GM21529 (cell line): ENCODE measurements at regions not wholly inside any gene's neighbourhood (a gene's known extent, or its start where the extent isn't known, plus 50 kb on each side); places are given as distances from the start of the nearest gene placed in this dataset.

Experiments used
- ATAC-seq: cut with Tn5 transposase; IDR thresholded peaks from one replicate; pipeline ENCODE4 v1.9.1; 2021; ENCODE audit not compliant: unreplicated experiment

DNA sequence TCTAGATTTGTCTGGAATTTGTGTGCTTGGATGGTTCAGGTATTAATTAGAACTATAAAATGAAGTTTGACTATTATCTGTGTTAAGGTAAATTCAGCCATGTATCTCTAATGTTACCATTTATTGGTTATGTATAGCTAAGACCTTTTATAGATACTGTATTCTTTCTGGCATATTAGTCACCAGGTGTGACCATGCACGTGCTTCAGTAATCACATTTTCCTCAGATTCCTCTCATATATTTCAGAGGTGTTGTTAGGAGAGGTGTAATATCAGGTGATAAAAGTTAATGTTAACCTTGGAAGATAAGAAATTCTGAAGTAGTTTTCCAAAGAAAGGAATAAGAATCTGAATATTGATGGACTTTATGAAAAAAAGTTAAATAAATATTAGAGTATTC is 194.5 kb upstream of the KHDRBS2 start:
- ATAC-seq = no peak

GRCh38 chr6:62479697-62480220 is 193.7 kb upstream of the KHDRBS2 start:
- ATAC-seq = no peak

GRCh38 chr6:62474793-62475192 is 188.8 kb upstream of the KHDRBS2 start:
- no peak for ATAC-seq

GRCh38 chr6:62466607-62467006 is 180.6 kb upstream of the KHDRBS2 start:
- ATAC-seq = no peak

GRCh38 chr6:62465206-62465605 is 179.2 kb upstream of the KHDRBS2 start:
- no peak for ATAC-seq

- no peak for ATAC-seq
Observed at GRCh38 chr6:62452586-62452985, 166.6 kb upstream of the KHDRBS2 start.

DNA sequence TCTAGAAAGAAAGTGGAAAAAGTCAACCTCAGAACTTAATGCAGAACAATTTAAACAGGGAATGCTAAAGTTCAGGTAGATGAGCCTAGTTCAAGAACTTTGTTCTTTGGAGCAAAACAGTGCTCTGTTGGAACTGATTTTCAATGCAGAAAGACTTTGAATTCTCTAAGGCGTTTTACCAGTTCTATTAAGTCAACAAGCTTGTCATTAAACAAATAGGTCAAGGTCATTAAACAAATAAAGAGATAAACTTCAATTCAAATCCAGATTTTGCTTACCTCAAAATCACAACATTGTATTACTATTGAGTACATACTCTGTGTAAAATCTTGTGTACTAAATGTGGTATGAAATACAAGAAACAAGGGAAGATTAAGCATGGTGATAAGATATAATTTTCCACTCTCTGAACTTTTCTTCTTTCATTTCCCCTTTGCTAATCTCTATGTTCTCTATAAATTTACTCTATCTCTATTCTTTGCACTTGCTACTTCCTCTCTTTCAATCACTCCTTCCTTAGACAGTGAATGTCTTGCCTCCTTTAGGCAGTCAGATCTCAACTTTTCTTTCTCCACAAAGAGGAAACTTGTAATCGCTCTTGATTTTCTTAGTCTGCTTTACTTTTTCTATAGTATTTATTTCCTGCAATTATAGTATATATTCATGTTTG is 160.8 kb upstream of the KHDRBS2 start:
- no peak for ATAC-seq

DNA sequence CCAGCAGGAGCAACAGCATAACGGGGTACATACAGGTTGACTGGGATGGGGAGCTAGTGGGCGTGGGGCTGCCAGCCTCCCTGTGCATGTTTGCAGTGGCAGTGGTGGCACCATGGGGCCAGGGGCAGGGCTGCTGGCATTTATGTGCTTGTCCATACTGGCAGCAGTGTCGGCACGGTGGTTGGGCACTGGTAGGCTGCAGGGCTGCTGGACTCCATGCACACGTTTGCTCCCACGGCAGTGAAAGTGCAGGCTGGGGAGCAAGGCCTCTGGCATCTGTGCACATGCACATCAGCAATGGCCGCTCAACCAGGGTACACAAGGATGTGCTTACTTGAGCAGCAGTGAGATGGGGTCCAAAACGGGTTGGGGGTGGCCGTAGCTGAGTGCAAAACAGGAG is 159.5 kb upstream of the KHDRBS2 start:
- ATAC-seq = no peak

DNA sequence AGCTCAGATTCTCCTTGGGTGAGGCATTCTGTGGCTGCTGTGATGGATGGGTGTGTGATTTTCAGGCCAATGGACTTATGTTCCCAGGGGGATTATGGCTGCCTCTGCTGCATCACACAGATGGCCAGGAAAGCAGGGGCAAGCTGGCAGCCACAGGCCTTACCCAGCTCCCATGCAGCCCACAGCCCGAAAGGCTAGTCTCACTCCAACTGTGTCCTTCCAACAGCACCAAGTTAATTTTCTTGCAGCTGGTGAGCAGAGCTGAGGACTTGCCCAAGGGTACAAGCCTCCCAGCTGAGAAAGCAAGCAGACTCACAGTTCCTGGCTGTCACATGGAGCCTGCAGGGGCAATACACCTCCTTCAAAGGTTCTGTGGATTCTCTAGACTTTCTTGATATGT is 155.2 kb upstream of the KHDRBS2 start:
- no peak for ATAC-seq

DNA sequence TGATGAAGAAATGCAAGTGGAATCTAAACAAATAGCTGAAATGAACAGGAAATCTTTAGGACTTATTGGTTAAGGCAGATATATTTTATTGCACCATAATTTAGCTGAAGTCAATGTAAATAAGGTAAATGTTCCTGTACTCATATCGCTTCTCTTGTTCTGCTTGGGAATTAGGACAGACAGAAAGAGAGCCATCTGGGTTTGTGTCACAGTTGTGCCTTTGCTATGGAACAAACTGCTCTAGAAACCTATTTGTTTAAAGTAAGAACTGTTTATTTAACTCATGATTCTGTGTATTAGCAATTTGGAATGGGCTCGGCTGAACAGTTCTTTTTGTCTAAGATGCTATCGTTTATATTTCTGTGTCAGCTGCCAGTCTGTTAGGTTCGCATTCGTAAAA is 143.8 kb upstream of the KHDRBS2 start:
- ATAC-seq = no peak

- no peak for ATAC-seq
Observed at GRCh38 chr6:62400521-62401259, 114.7 kb upstream of the KHDRBS2 start.

DNA sequence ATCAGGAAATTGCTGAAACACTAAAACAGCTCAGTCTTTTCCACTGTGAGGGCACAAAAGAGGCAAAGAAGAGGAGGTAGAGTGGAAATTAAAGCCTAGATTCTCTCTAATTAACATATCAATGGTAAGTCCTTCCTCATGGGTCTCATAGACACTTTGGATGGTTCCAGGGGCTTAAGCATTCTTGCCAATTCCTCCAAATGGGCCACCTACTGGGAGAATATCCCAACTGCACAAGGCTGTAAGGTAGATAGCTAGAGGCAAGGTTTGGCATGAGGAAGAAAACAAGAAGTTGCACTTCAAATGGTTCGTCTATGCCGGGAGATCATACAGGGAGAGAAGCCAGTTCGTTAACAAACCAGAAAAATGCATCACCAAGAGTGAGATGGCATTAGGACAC is 107.6 kb upstream of the KHDRBS2 start:
- no peak for ATAC-seq

DNA sequence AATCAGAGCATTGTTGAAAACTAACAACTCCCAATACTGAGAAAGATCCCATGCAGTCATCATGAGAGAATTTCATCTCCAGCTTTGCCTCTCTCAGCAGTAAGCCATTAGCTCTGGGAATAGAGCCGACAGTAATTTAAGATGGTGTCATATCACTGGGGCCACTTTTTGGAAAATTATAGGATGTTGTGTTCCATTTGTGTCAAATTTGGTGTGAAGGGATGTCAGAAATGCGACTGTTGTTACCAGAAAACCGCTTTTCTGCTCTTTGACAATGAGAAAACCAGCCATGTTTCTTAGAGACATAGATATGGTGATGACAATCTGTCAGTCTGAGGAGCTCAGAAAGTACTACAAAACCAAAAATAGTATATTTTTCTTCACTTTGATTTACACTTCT is 106.3 kb upstream of the KHDRBS2 start:
- no peak for ATAC-seq

GRCh38 chr6:62391358-62391757 is 105.3 kb upstream of the KHDRBS2 start:
- ATAC-seq = no peak

- ATAC-seq = no peak
Observed at GRCh38 chr6:62390401-62390800, 104.4 kb upstream of the KHDRBS2 start.

DNA sequence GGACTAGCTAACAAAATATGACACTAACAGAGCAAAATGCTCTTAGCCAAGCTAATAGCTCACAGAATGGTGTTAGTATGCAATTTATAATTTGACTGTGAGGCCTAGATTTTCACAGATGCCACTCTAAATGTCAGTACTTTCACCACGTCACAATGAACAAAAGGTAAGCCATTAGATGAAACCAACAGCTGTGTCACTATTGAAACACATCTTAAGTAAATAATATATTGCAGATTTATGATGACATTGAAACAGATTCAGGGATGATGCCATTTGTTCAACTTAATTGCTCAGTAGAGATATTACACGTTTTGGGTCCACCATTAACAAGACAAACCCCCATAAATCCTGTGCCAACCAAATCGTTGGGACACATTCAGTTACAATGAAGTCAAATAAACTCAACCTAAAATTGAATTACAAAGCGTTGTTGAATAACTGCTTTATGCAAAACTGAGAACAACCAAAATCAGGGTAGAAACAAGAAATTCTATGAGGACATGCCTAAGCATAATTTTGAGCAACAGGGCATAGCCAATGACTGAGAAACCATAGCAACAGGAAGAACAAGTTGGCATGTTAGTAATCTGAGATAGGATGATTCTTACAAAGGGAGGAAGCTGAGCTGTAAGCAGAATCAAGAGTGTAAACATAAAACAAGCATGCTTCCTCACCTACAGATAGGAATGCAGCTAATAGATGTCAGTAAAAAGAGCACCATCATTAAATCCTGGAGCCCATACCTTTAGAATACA is 85.6 kb upstream of the KHDRBS2 start:
- ATAC-seq = no peak

GRCh38 chr6:62367601-62368000 is 81.6 kb upstream of the KHDRBS2 start:
- peak; percentile 99 for ATAC-seq

- no peak for ATAC-seq
Observed at GRCh38 chr6:62362097-62362496, 76.1 kb upstream of the KHDRBS2 start.

- ATAC-seq = no peak
Observed at GRCh38 chr6:62357835-62358234, 71.8 kb upstream of the KHDRBS2 start.

DNA sequence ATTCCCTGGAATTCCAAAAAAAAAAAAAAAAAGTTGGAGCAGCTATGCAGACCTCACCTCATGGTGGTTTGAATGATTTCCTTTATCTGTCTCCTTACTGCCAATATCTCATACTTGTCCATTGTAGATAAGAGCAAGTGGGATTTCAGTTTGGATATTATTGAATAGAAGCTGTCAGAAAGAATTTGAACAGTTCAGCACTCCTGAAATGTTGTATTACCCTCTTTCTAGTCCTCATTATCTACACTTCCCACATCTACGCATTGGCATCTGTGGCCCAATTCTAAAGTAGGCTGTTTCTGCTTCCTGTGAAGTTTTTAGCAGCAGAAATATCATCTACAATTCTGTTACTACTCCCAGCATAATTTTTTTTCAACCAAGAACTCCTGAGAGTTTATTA is 68.2 kb upstream of the KHDRBS2 start:
- no peak for ATAC-seq

DNA sequence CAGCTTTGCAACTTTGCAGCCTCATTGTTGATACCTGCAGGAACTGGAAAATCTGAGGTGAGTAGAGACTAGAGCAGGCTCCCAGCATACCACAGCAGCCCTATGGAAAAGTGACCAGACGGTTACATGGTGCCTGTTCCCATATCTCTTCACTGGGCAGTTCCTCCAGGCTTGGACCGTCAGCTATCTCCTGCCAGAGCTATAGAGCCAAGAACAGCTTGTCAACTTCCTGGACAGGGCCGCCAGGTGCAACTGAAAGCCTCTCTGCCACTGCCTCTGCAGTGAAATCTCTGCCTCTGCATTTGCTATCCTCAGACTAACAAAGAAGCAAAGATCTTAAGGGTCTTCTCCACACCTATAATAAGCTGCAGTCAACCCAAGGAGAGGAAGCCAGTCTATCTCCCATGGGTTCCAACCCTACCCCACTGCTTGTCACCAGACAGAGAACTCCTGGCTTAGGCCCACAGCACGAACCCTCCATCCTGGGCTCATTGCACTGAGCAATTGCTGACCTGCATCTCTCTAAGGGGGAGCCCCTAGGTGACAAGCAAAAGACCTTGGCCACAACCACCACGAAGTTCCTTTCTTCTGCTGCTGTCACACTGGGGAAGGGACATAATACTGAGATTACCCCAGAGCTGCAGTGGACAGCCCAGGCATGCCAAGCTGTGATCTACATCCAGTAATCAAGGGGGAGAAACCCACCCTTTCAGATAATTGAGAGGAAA is 60.1 kb upstream of the KHDRBS2 start:
- ATAC-seq = no peak
